ENCODE measurements at regions not wholly inside any gene's neighbourhood (a gene's known extent, or its start where the extent isn't known, plus 50 kb on each side); places are given as distances from the start of the nearest gene placed in this dataset.
"Not testable (repeated sequence)": the region's sequence is repeated elsewhere in the genome, so short reads cannot be mapped to it uniquely, and the experiment has no call there.

DNA sequence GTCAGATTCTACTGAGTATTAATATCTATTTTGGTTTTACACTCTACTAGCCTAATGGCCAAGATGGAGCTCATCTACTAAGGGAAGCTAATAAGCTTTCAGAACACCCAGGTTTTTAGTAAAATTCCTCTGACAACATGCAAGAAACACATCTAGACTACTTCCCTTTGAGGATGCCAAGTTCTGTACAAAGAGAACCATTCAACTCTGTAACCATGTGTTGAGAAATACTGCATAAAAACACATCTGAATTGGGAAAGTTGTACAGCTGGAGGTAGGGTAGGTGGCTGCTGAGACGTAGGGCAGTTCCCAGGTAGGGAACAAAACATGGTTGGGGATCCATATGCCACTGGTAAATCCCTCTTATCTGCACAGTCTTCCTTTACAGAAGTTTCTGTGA lies 66.2 kb downstream of the SC5D start:
- Mint-ChIP-seq H3K9me3 (no peaks in the 10 kb centered on the region), H3K27me3 (peaks cover 1% of the 10 kb centered on the region), H3K36me3 (ENCODE audit: low read depth) (no peaks in the 10 kb centered on the region), H3K27ac (no peak overlapping the region), H3K4me3 (no peak overlapping the region), H3K4me1 (ENCODE audit: low read depth) (peaks cover 20% of the 10 kb centered on the region)
- intact Hi-C loops (cut with micrococcal nuclease): no loop called here

DNA sequence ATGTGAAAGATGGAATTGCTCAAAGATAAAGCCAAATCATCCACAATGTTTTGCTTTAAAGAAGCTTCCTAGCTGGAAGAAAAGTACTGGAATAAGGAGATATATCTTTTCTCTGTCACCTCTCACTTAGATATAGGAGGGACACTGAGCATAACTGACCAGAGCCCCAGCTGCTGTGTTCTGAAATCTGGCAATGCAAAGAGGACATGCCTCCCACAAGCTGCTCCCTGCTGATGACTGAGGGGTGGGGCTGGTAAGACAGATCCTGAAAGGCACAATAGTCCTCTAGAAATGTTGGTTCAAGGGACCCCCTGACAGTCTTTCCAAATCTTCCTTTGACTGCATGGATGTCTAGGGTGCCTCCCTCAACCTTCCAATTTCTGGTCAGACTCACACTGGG lies 67.0 kb downstream of the SC5D start:
- Mint-ChIP-seq H3K9me3 (no peaks in the 10 kb centered on the region), H3K4me3 (no peak overlapping the region), H3K4me1 (ENCODE audit: low read depth) (peaks cover 18% of the 10 kb centered on the region), H3K36me3 (ENCODE audit: low read depth) (no peaks in the 10 kb centered on the region), H3K27me3 (no peaks in the 10 kb centered on the region), H3K27ac (no peak overlapping the region)
- intact Hi-C loops (cut with micrococcal nuclease): no loop called here

DNA sequence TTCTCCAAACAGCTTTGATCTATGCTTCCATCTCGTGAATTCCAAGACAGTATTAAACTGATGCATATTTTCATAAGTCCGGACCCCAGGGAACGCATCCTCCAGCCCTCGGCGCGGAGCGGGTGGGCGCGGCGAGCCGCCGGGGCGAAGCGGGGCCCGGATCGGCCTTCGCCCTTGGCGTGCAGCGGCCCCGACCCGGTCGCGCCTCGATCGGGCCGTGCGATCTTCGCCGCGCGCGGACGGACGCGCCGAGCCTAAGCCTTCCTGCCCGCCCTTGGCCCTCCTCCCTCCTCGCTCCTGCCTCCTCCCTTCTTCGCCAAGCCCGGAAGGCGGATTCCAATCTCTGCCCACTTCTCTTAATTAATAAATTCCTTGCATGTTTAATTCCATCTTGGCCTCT lies 70.4 kb downstream of the SC5D start:
- H3K36me3 Mint-ChIP-seq (ENCODE audit: low read depth); H3K9me3 Mint-ChIP-seq; H3K4me3 Mint-ChIP-seq; H3K27me3 Mint-ChIP-seq; H3K27ac Mint-ChIP-seq; intact Hi-C loops (cut with micrococcal nuclease): not testable (repeated sequence)
- peaks cover 27% of the 10 kb centered on the region for H3K4me1 Mint-ChIP-seq (ENCODE audit: low read depth)

DNA sequence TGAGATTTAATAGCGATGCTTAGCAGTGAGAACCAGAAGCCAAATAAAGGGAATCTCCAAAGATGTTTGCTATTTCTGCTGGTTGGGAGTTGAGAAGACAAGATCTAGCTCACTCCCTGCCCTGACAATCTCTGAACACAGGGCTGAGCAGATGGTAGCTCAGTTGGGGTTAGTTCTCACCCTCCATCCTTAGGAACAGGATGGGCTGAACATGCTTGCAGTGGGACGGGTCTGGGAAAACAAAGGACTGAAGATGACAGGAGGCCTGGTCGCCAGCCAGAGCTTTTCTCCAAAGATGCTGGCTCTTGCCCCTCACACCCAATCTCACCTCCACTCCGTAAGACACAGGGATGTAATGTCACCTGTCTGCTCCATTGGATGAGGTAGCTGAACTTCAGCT lies 72.7 kb downstream of the SC5D start:
- no peaks in the 10 kb centered on the region for H3K27me3 Mint-ChIP-seq
- intact Hi-C loops (cut with micrococcal nuclease): no loop called here

DNA sequence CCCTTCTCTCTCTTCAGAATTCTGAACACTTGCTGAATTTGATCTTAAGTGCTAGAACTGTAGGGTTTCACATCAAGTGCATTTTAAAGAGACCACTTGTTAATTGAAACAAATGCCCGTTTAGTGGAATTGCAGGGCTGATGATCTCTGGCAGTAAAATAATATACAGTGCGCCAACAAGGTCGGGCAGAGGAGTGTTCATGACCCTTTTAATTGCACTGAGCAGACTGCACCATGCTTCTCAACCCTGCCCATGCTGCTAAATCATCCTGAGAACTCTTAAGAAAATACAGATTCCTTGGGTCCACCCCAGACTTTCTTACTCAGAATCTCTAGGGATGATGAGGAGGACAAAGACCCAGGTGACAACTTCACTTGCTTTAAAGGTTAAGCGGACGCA lies 73.5 kb downstream of the SC5D start:
- Mint-ChIP-seq H3K36me3 (ENCODE audit: low read depth) (no peaks in the 10 kb centered on the region), H3K27me3 (no peaks in the 10 kb centered on the region), H3K9me3 (peaks cover 8% of the 10 kb centered on the region), H3K27ac (no peak overlapping the region), H3K4me3 (no peak overlapping the region), H3K4me1 (ENCODE audit: low read depth) (peaks cover 34% of the 10 kb centered on the region)
- intact Hi-C loops (cut with micrococcal nuclease): no loop called here

More for the DNA sequence above, 72.7 kb downstream of the SC5D start:
- Mint-ChIP-seq H3K9me3 (peaks cover 1% of the 10 kb centered on the region), H3K36me3 (ENCODE audit: low read depth) (no peaks in the 10 kb centered on the region), H3K4me3 (no peak overlapping the region), H3K4me1 (ENCODE audit: low read depth) (peaks cover 34% of the 10 kb centered on the region), H3K27ac (no peak overlapping the region)

DNA sequence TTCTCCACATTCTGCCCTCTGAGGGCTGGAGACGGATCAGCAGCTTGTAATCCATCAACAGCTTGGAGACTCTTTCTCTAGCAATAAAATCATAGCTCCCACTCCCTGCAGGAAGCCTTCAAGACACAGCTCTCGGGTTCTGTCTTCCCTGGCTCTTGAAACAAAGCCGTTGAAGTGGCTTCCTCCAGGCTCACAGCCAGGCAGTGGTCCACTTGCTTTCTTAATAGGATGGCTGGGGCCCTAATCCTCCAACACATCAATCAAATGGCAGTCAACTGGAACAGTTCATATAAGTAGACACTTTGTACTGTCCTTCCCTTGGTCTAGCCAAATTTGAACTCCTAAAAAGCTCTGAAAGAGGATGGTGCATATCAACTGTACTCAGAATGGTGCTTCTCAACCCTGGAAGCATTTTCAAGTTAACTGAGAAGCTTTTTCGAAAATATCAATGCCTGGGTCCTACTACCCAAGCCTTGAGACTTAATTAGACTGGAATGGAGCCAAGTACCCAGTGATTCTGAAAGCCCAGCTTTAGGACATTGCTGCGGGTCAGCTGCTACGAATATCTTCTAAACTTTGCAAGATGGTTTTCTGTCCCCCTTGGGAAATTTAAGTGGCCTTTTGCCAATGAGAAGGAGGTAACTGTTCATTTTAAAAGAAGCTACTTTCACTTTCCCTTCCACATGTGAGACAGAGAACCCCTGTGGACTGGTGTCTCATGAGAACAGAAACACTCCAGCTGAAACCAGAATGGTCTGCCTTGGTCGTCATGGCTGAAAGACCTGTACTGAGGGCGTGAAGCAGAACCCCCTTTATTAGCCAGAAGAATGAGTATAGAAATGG lies 74.7 kb downstream of the SC5D start:
- Mint-ChIP-seq H3K36me3 (ENCODE audit: low read depth) (no peaks in the 10 kb centered on the region), H3K9me3 (peaks cover 16% of the 10 kb centered on the region), H3K27ac (no peak overlapping the region), H3K27me3 (no peaks in the 10 kb centered on the region), H3K4me3 (no peak overlapping the region), H3K4me1 (ENCODE audit: low read depth) (peaks cover 34% of the 10 kb centered on the region)
- intact Hi-C loops (cut with micrococcal nuclease): no loop called here

DNA sequence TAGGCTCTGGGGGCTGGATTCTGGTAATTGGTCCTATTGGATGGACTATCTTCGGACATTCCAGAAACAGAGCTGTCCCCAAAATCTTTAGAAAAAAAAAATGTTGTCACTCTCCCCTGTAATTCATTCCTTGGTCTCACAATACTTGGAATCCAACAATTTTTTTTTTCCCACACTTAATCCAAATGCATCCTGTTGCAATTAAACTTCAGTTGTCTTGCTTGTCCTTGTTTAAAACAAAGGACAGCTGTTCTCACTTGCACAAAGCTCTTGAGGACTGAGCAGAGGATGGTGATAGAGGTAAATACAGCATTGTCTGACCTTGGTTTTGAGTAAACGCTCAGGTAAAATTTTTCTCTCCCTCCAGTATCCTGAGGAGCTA lies 75.3 kb downstream of the SC5D start:
- Mint-ChIP-seq H3K9me3 (peaks cover 16% of the 10 kb centered on the region), H3K27ac (no peak overlapping the region), H3K27me3 (no peaks in the 10 kb centered on the region), H3K4me1 (ENCODE audit: low read depth) (peaks cover 40% of the 10 kb centered on the region), H3K4me3 (no peak overlapping the region), H3K36me3 (ENCODE audit: low read depth) (no peaks in the 10 kb centered on the region)
- intact Hi-C loops (cut with micrococcal nuclease): no loop called here

DNA sequence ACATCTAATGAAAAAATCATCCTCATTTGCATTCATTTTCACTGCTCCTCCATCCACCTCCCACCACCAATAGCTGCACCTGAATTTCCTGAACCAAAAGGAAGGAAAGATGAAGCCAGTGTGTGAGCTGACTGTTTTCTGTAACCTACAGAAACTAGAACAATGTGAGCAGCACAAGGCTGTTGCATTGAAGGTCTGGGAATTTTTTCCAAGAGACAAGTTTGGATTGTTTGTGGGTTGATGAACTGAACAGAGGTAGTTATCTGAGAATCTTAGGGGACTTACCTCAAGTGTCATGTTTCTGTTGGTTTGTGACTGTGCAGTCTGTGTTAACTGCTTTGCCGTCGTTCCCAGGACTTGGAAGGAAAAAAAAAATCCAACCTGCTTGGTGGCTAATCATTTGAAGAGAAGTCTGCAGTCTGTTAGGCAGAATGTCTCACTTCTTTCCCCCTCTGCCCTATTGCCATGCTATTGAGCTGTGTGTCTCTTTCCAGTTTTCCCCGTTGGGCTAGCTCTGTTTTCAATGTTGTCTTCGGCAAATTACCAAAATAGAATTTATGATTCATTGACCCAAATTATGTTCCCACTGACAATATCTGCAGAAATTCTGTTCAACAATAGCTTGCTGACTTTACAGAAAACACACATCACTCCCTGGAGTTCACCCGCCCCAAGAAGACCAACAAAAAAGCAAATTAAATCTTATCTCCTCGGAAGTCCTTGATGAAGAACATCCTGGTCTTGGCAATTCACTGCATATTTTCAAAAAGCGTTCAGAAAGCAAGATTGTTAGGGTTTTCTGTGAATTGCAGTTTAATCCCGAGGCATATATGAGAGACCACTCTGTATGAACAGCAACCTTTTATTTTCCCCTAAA lies 76.0 kb downstream of the SC5D start:
- no peaks in the 10 kb centered on the region for H3K27me3 Mint-ChIP-seq
- peaks cover 16% of the 10 kb centered on the region for H3K9me3 Mint-ChIP-seq
- no peak overlapping the region for H3K27ac Mint-ChIP-seq
- no peaks in the 10 kb centered on the region for H3K36me3 Mint-ChIP-seq (ENCODE audit: low read depth)
- intact Hi-C loops (cut with micrococcal nuclease): no loop called here
- H3K4me3 Mint-ChIP-seq: no peak overlapping the region
- H3K4me1 Mint-ChIP-seq (ENCODE audit: low read depth): peaks cover 48% of the 10 kb centered on the region

DNA sequence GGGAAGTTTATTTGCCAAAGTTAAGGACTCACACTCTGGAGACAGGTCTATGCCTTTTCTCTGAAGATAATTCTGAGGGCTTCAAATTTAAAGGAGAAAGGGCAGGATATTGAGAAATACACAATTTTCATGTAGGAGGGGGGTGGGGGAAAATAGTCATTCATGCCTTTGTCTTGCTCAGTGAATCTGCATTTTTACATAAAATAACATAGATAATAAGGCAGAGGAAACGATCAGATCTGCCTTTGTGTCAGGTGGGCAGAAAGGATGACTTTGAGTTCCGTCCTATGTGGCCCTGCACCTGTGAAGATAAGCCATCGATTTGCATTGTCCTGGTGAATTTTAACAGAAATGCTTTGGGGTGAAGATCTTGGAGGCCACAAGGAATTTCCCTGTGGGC lies 76.8 kb downstream of the SC5D start:
- Mint-ChIP-seq H3K4me1 (ENCODE audit: low read depth) (peaks cover 55% of the 10 kb centered on the region), H3K9me3 (peaks cover 16% of the 10 kb centered on the region), H3K27me3 (no peaks in the 10 kb centered on the region), H3K27ac (no peak overlapping the region), H3K4me3 (no peak overlapping the region), H3K36me3 (ENCODE audit: low read depth) (no peaks in the 10 kb centered on the region)
- intact Hi-C loops (cut with micrococcal nuclease): no loop called here

DNA sequence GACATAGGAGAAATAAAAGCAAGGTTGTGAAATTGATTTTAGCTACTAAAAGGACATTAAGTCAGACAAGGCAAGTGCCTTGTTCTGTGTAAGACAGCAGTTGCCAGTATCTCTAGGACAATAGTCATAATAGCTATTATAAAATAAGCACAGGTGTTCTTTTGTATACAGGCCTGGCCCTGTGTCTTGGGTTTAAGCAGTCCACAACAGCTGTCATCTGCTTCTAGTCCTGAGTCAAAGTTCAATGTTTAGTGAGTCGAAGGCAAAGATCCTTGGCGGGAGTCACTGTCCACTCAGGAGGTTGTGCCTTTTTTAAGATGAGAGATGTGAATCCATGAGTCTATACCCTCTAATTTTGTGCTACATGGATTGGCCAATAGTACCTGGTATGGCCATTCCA lies 79.5 kb downstream of the SC5D start:
- intact Hi-C loops (cut with micrococcal nuclease): loop anchor here (5.0 kb wide), 1 partner anchor 45 kb away; no protein-coding TSS in a partner anchor
- Mint-ChIP-seq H3K4me1 (ENCODE audit: low read depth) (peaks cover 74% of the 10 kb centered on the region), H3K9me3 (peaks cover 16% of the 10 kb centered on the region), H3K36me3 (ENCODE audit: low read depth) (no peaks in the 10 kb centered on the region), H3K27ac (no peak overlapping the region), H3K27me3 (no peaks in the 10 kb centered on the region), H3K4me3 (no peak overlapping the region)

DNA sequence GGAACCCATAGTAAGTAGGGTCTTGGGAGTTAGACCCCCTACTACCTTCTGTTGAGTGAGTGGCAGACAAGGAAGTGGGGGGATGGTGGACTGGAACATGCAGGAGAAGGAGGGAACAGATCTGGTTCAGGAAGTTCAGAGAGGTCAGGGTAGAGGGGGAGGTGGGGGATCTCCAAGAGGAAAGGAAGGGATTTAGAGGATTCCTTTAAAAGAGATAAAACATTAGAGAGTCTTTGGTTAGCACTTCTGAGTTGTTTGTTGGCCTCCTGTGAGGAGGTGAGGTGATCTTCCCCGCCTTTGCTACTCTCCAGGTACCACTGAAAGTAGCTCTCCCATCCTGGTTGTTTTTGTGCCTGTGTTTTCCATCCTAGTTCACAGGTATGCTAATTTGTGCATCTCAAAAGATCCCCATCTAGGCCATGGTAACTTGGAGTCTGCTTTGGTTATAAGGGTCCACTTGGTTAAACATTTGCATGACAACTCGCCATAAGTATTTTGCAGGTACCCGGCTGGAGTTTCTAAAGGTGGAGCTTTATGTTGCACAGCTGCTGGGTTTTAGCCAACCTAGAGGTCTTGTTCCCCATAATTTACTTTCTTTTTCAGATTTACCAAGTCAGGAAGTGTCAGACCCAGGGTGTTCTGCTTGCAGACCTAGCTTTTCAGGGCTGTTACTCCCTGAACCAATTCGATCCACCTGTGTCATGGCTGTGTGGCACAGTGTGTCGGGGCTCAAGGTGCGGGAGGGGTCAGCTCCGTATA lies 79.3 kb upstream of the SORL1 start:
- H3K4me3 Mint-ChIP-seq: no peak overlapping the region
- no peaks in the 10 kb centered on the region for H3K36me3 Mint-ChIP-seq (ENCODE audit: low read depth)
- no peaks in the 10 kb centered on the region for H3K27me3 Mint-ChIP-seq
- H3K4me1 Mint-ChIP-seq (ENCODE audit: low read depth): peaks cover 70% of the 10 kb centered on the region
- intact Hi-C loops (cut with micrococcal nuclease): loop anchor here (5.0 kb wide), 1 partner anchor 44 kb away; no protein-coding TSS in a partner anchor
- peak overlapping the region; percentile 16 for H3K27ac Mint-ChIP-seq
- H3K9me3 Mint-ChIP-seq: peaks cover 16% of the 10 kb centered on the region

DNA sequence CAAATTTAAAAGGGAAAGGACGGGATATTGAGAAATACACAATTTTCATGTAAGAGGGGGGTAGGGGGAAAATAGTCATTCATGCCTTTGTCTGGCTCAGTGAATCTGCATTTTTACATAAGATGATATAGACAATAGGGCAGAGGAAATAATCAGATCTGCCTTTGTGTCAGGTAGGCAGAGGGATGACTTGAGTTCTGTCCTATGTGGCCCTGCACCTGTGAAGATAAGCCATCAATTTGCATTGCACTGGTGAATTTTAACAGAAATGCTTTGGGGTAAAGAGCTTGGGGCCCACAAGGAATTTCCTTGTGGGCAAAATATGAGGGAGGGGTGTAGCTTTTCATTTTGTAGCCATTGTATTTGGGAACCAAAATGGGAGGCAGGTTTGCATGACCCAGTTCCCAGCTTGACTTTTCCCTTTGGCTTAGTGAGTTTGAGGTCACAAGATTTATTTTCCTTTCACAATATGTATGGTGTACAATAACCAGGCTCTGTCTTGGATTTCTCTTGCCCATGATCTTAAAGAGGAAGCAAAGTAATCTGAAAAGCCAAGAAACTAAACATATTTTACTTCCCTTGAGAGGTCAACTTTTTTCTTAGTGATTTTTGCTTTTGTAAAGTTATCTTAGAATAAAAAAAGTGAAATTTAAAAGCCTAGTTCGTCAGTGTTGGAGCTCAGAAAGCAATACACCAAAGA lies 77.7 kb upstream of the SORL1 start:
- H3K4me1 Mint-ChIP-seq (ENCODE audit: low read depth): peaks cover 58% of the 10 kb centered on the region
- H3K9me3 Mint-ChIP-seq: peaks cover 16% of the 10 kb centered on the region
- peak overlapping the region; percentile 59 for H3K27ac Mint-ChIP-seq
- no peaks in the 10 kb centered on the region for H3K27me3 Mint-ChIP-seq
- intact Hi-C loops (cut with micrococcal nuclease): loop anchor here (5.0 kb wide), 1 partner anchor 43 kb away; no protein-coding TSS in a partner anchor
- no peaks in the 10 kb centered on the region for H3K36me3 Mint-ChIP-seq (ENCODE audit: low read depth)
- no peak overlapping the region for H3K4me3 Mint-ChIP-seq

DNA sequence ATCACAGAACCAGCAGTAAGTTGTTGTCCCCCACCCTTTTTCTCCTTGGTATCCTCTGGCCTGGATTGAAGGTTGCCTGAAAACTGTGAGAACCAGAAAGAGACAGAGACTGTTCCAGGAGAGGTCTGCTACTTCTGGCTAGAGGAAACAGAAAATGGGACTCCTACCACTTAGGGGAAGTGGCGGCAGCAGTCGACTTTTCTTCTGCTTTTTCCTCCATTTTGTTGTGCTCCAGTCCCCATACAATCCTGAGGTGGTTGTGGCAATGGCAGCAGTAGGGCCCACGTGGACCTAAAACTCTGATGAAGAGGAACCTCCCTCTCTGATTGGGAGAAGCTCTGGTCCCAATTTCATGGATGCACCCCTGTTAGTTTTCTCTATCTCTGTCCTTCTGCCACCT lies 76.0 kb upstream of the SORL1 start:
- H3K9me3 Mint-ChIP-seq: peaks cover 7% of the 10 kb centered on the region
- H3K4me1 Mint-ChIP-seq (ENCODE audit: low read depth): peaks cover 51% of the 10 kb centered on the region
- intact Hi-C loops (cut with micrococcal nuclease): no loop called here
- no peaks in the 10 kb centered on the region for H3K27me3 Mint-ChIP-seq
- H3K27ac Mint-ChIP-seq: peak overlapping the region; percentile 17
- H3K4me3 Mint-ChIP-seq: no peak overlapping the region
- H3K36me3 Mint-ChIP-seq (ENCODE audit: low read depth): no peaks in the 10 kb centered on the region

Data from dendritic cell treated with granulocyte-macrophage colony-stimulating factor and Interleukin-4, amounts not matched to agents 40 ng/mL and 50 ng/mL, for 4 days (primary cell).